DND-41 (cell line): ENCODE measurements at regions not wholly inside any gene's neighbourhood (a gene's known extent, or its start where the extent isn't known, plus 50 kb on each side); places are given as distances from the start of the nearest gene placed in this dataset.

Source experiments
- ATAC-seq: fragments of 200-7000 bp; cut with Tn5 transposase; 3 replicates; pipeline ENCODE4 v1.9.1; 2021; ENCODE audit warnings: low read depth; ENCODE audit not compliant: insufficient read depth
- DNase-seq: peaks from one replicate; pipeline ENCODE4 v3.0.0-alpha.2; 2020
- H2AFZ ChIP-seq: 2 replicates; pipeline ENCODE4 v1.6.0; 2012; ENCODE audit warnings: low read depth, low read length
- H3K27ac ChIP-seq: 2 replicates; pipeline ENCODE4 v1.5.1; 2012; ENCODE audit warnings: low read length, inconsistent platforms
- H3K27me3 ChIP-seq: fragments of 200-600 bp; sonication (generic); 2 replicates; pipeline ENCODE4 v1.6.0; 2012; ENCODE audit warnings: low read length, mild to moderate bottlenecking, inconsistent platforms; ENCODE audit not compliant: insufficient read depth, poor library complexity
- H3K36me3 ChIP-seq: 2 replicates; pipeline ENCODE4 v1.5.1; 2012; ENCODE audit warnings: low read length, inconsistent platforms; ENCODE audit not compliant: insufficient read depth
- H3K4me1 ChIP-seq: 2 replicates; pipeline ENCODE4 v1.5.1; 2012; ENCODE audit warnings: mild to moderate bottlenecking, low read length; ENCODE audit not compliant: insufficient read depth
- H3K4me2 ChIP-seq: 2 replicates; pipeline ENCODE4 v1.6.0; 2012; ENCODE audit warnings: mild to moderate bottlenecking, moderate library complexity, low read length, inconsistent platforms; ENCODE audit not compliant: insufficient read depth
- H3K4me3 ChIP-seq, 2 experiments: fragments of 200-600 bp in 1 of 2; shearing (Covaris generic) in 1 of 2; 2 replicates each; pipeline ENCODE4 v1.5.1; 2012 to 2016; ENCODE audit warnings: inconsistent platforms in 2 of 2, low read length in 2 of 2, mild to moderate bottlenecking in 2 of 2, low read depth in 1 of 2, moderate library complexity in 1 of 2
- H3K79me2 ChIP-seq: 2 replicates; pipeline ENCODE4 v1.6.0; 2012; ENCODE audit warnings: low read length, inconsistent platforms; ENCODE audit not compliant: insufficient read depth
- H3K9ac ChIP-seq: 2 replicates; pipeline ENCODE4 v1.6.0; 2012; ENCODE audit warnings: low read depth, mild to moderate bottlenecking, inconsistent platforms, low read length, moderate library complexity
- H3K9me3 ChIP-seq: 2 replicates; pipeline ENCODE4 v1.5.1; 2012; ENCODE audit warnings: low read length, moderate library complexity, mild to moderate bottlenecking, inconsistent platforms; ENCODE audit not compliant: insufficient read depth, severe bottlenecking
- H4K20me1 ChIP-seq: 2 replicates; pipeline ENCODE4 v1.6.0; 2012; ENCODE audit warnings: low read length; ENCODE audit not compliant: insufficient read depth
- EZH2 ChIP-seq: IDR thresholded peaks from 3 replicates; pipeline ENCODE4 v1.6.1; 2012; ENCODE audit warnings: borderline replicate concordance, low read depth, mild to moderate bottlenecking, moderate library complexity, low read length, inconsistent platforms; ENCODE audit not compliant: severe bottlenecking
- TF ChIP-seq, protein P1 (sequence below): IDR thresholded peaks from 2 replicates; pipeline ENCODE4 v1.5.1; 2012; ENCODE audit warnings: borderline replicate concordance, low read length, moderate library complexity, mild to moderate bottlenecking; ENCODE audit not compliant: poor library complexity, severe bottlenecking; ENCODE audit errors: extremely low read depth

DNA sequence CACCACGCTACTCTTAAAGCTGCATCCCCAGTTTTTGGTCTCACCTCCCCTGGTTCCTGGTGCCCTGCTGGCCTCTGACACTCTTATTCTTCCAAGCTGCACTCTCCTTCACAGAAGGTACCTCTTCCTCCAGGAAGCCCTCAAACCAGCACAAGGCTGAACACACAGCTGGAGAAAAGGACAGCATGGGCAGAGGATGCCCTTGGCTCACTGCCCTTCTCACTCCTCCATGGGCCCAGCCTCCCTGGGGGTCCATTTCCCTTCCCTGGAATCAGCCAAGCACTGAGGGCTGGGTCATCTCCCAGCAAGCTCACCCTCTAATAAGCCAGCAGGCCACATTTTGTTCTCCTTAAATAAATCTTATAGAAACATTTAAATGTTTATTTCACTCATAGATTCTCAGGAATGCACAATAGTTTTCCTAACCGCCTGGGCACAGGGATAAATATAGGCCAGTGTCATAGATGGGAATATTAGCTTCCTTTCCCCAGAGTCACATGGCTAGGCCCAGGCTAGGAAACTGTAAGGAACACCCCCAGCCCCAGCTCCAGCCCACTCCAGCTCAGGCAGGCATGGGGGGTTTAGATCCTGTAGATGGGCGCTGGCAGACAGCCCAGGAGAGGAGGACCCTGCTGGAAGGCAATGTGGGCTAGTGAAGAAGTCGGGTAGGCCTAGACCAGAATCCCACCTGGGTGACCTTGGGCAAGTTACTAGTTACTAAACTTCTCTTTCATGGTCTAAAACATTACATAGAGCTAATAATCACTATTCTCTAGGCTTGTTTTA, 51.5 kb downstream of the IRAG1 start:
- no peak for ATAC-seq

DNA sequence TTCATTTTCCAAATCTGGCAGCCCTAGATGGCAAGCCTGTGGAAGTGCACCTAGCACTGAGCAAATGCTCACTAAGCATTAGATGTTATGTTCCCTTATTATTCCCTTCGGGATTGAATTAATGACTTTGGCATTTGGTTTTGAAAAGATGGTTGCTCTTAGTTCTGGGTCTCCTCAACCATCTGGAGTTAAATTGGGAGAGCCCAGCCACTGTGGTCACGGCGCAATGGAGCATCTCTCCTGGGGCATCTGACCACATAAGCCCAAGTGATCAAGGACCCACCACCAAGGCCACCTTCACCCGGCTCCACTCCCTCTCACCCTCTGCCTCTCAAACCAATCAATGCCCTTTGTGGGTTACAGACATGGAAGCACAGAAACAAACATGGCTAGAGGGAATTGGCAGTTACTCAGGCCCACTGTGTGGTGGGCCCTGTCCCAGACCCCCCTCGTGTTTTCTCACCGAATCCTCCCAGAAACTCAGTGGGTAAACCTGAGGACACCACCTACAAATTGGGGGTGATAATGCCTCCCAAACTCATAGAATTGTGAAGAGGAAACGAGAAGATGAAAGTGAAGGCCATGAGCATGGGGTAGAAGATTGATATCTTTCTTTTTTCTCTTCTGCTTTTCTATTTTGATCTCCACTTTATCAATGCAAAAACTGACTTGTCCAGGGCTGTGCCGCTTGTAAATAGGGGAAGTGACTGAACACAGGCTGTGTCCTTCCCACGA, 52.2 kb downstream of the IRAG1 start:
- ATAC-seq (no peak), DNase-seq (no peak)
- H4K20me1 ChIP-seq = no peaks in the 10 kb centered on the region
- TF ChIP-seq EZH2 = no peak
- TF ChIP-seq, protein P1, sequence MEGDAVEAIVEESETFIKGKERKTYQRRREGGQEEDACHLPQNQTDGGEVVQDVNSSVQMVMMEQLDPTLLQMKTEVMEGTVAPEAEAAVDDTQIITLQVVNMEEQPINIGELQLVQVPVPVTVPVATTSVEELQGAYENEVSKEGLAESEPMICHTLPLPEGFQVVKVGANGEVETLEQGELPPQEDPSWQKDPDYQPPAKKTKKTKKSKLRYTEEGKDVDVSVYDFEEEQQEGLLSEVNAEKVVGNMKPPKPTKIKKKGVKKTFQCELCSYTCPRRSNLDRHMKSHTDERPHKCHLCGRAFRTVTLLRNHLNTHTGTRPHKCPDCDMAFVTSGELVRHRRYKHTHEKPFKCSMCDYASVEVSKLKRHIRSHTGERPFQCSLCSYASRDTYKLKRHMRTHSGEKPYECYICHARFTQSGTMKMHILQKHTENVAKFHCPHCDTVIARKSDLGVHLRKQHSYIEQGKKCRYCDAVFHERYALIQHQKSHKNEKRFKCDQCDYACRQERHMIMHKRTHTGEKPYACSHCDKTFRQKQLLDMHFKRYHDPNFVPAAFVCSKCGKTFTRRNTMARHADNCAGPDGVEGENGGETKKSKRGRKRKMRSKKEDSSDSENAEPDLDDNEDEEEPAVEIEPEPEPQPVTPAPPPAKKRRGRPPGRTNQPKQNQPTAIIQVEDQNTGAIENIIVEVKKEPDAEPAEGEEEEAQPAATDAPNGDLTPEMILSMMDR = no peak
- no peaks in the 10 kb centered on the region for H3K9me3 ChIP-seq
- H2AFZ ChIP-seq = no peak overlapping the region
- H3K27ac ChIP-seq = no peak overlapping the region
- H3K27me3 ChIP-seq = no peaks in the 10 kb centered on the region
- H3K4me1 ChIP-seq = no peaks in the 10 kb centered on the region
- H3K9ac ChIP-seq = no peak overlapping the region
- H3K4me3 ChIP-seq = no peak overlapping the region
- no peak overlapping the region for H3K4me2 ChIP-seq
- H3K36me3 ChIP-seq = no peaks in the 10 kb centered on the region
- no peaks in the 10 kb centered on the region for H3K79me2 ChIP-seq

More for the DNA sequence above, 51.5 kb downstream of the IRAG1 start:
- Histone ChIP-seq H3K9ac (no peak overlapping the region), H3K4me2 (no peak overlapping the region), H3K4me1 (no peaks in the 10 kb centered on the region), H3K36me3 (no peaks in the 10 kb centered on the region), H3K4me3 (no peak overlapping the region), H3K79me2 (no peaks in the 10 kb centered on the region), H2AFZ (no peak overlapping the region), H3K27ac (no peak overlapping the region), H4K20me1 (no peaks in the 10 kb centered on the region), H3K27me3 (no peaks in the 10 kb centered on the region), H3K9me3 (no peaks in the 10 kb centered on the region)
- no peak for DNase-seq
- no peak for TF ChIP-seq EZH2
- TF ChIP-seq, protein P1 = no peak

DNA sequence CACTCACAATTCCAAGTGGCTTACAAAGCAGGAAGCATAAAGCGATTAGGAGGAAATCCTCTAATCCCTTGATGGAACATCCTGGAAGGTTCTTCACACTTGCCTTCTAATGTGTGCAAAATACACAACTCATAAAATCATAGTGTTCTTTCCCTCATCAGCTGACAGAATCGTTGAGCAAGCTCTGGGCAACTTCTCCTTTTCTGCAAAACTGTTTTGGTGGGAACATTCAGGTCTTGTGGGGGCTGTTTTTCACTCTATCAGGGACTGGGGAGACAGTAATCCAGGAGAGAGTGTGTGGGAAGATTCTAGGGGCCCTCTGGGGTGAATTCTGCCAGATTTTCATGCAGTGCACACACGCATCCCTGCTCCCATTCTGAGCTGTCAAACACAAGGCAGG, 53.2 kb downstream of the IRAG1 start:
- DNase-seq (no peak), ATAC-seq (no peak)
- TF ChIP-seq, protein P1 = no peak
- TF ChIP-seq EZH2 = no peak
- no peaks in the 10 kb centered on the region for H3K4me1 ChIP-seq
- no peaks in the 10 kb centered on the region for H3K36me3 ChIP-seq
- H3K4me3 ChIP-seq = no peak overlapping the region
- H3K27me3 ChIP-seq = no peaks in the 10 kb centered on the region
- H3K9ac ChIP-seq = no peak overlapping the region
- no peaks in the 10 kb centered on the region for H4K20me1 ChIP-seq
- H3K9me3 ChIP-seq = no peaks in the 10 kb centered on the region
- H3K79me2 ChIP-seq = no peaks in the 10 kb centered on the region
- H3K4me2 ChIP-seq = no peak overlapping the region
- no peak overlapping the region for H2AFZ ChIP-seq
- H3K27ac ChIP-seq = no peak overlapping the region
